ENCODE measurements at regions not wholly inside any gene's neighbourhood (a gene's known extent, or its start where the extent isn't known, plus 50 kb on each side); places are given as distances from the start of the nearest gene placed in this dataset.
"Not testable (repeated sequence)": the region's sequence is repeated elsewhere in the genome, so short reads cannot be mapped to it uniquely, and the experiment has no call there.

DNA sequence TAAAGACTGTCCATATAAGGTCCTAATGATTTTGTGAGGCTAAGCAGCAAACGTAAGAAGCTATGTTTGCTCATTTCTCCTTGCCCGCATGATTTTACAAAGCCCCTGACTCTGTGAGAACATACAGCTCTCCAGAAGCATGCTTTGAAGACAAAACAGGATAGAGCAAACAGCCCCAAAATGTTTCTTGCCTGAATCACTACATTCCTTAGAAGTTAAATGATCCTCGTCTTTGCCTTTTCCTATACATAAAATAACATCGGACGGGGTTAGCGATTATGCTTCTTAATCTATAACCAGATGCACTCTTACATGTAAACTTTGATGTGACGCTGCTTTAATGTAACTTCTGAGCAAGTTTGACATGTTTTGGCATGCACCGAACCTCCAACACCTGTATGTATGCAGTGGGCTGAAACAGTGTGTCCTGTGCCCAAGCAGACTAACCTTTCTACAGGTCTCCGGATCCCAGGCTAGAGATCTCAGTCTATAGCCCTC is 353.7 kb downstream of the CETN3 start:
- H4K20me1 ChIP-seq = no peaks in the 10 kb centered on the region
- no peak overlapping the region for H3K27ac ChIP-seq
- no peaks in the 10 kb centered on the region for H3K36me3 ChIP-seq
- no peaks in the 10 kb centered on the region for H3K27me3 ChIP-seq
- H3K4me2 ChIP-seq = no peak overlapping the region
- H3K4me3 ChIP-seq = no peak overlapping the region
- H3K4me1 ChIP-seq = no peaks in the 10 kb centered on the region
- TF ChIP-seq Cebpa-rat (IDR thresholded peaks at IDR 0.05) = no peak
- H3K9me3 ChIP-seq = no peaks in the 10 kb centered on the region
- no peak overlapping the region for H3K9ac ChIP-seq

DNA sequence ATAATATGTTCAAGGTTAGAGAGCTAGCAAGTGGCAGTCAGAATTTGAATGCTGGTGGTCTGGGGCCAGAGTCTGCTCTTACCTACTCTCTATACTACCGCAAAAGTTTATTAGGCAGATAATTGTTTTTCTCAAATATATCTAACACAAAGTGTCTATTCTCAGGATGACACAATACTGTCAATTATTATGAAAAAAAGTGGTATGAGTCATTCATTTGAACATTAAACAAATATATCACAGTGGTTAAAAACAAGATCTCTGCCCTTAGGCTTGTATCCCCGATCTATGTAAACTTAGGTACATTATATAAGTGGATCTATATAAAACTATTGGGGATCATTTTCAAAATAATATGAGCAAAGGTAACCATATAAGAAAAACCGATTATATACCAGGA is 354.9 kb downstream of the CETN3 start:
- TF ChIP-seq Cebpa-rat (IDR thresholded peaks at IDR 0.05) = no peak
- Histone ChIP-seq H3K36me3 (no peaks in the 10 kb centered on the region), H3K9me3 (no peaks in the 10 kb centered on the region), H3K4me2 (no peak overlapping the region), H3K4me3 (no peak overlapping the region), H3K9ac (no peak overlapping the region), H3K27ac (no peak overlapping the region), H3K4me1 (no peaks in the 10 kb centered on the region), H3K27me3 (no peaks in the 10 kb centered on the region), H4K20me1 (no peaks in the 10 kb centered on the region)

DNA sequence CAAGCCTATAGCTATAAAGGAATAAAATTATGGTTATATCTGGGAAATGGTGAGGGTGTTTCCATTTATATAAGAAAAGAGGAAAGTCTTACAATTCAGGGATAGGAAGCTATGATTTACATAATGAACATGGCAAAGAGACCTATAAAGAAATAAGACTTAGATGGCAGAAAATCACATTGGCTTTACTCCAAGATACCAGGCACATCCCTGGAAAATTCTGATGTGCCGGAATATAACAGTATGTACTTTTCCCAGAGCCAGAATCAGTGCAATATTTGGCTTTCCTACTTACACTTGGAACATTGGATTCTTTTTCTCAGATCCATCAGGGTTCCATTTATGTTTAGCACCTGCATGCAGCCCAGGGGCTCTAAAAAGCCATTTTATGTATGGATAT is 357.8 kb downstream of the CETN3 start:
- H3K36me3 ChIP-seq = no peaks in the 10 kb centered on the region
- H3K9ac ChIP-seq = no peak overlapping the region
- H4K20me1 ChIP-seq = no peaks in the 10 kb centered on the region
- H3K4me3 ChIP-seq = no peak overlapping the region
- H3K9me3 ChIP-seq = no peaks in the 10 kb centered on the region
- TF ChIP-seq Cebpa-rat (IDR thresholded peaks at IDR 0.05) = no peak
- H3K27me3 ChIP-seq = no peaks in the 10 kb centered on the region
- no peak overlapping the region for H3K27ac ChIP-seq
- H3K4me2 ChIP-seq = no peak overlapping the region
- no peaks in the 10 kb centered on the region for H3K4me1 ChIP-seq

DNA sequence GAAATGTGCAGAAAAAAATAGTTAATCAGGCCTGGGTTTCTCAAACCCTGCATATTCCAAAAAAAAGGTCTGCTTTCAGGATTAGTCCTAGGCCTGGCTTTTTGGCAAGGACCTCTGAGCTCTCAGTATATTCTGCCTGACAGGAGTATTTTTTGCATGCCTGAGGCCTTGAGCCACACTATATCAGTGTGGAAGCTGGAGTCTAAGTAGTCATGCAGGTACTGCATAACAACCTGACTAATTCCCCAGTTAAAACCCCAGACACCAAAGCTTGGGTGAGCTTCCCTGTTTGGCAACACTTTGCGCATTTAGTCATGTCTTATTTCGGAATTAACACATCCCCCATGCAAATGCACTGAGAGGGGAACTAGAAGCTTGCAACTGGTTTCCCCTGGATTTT is 359.5 kb downstream of the CETN3 start:
- Histone ChIP-seq H4K20me1 (no peaks in the 10 kb centered on the region), H3K27me3 (no peaks in the 10 kb centered on the region), H3K9ac (no peak overlapping the region), H3K9me3 (no peaks in the 10 kb centered on the region; the same call in 1 of the 2 replicates), H3K4me1 (no peaks in the 10 kb centered on the region), H3K4me2 (no peak overlapping the region), H3K27ac (no peak overlapping the region), H3K36me3 (no peaks in the 10 kb centered on the region), H3K4me3 (no peak overlapping the region)
- no peak for TF ChIP-seq Cebpa-rat (IDR thresholded peaks at IDR 0.05)

DNA sequence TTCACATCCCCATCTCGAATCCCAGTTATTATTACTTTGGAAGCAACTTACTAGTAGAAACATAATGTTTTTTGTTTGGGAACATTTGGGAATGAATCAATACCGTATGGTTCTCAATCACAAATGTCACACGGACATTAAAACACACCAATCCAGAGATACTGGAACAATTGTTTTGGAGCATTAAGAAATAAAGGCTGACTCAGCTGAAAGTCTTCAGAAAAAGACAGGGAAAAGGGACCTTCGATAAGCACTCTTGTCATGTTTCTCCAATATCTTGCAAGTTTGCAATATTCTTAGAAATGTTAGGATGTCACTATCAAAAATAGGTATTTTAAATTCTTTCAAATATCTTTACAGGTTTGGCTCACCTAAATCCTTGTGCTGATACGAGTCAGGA is 362.4 kb downstream of the CETN3 start:
- no peaks in the 10 kb centered on the region for H3K36me3 ChIP-seq
- no peaks in the 10 kb centered on the region for H3K4me1 ChIP-seq
- peaks cover 6% of the 10 kb centered on the region; the same call in 1 of the 2 replicates for H3K9me3 ChIP-seq
- H3K9ac ChIP-seq = no peak overlapping the region
- no peak overlapping the region for H3K27ac ChIP-seq
- TF ChIP-seq Cebpa-rat (IDR thresholded peaks at IDR 0.05) = no peak
- no peak overlapping the region for H3K4me2 ChIP-seq
- no peaks in the 10 kb centered on the region for H4K20me1 ChIP-seq
- H3K27me3 ChIP-seq = no peaks in the 10 kb centered on the region
- H3K4me3 ChIP-seq = no peak overlapping the region

DNA sequence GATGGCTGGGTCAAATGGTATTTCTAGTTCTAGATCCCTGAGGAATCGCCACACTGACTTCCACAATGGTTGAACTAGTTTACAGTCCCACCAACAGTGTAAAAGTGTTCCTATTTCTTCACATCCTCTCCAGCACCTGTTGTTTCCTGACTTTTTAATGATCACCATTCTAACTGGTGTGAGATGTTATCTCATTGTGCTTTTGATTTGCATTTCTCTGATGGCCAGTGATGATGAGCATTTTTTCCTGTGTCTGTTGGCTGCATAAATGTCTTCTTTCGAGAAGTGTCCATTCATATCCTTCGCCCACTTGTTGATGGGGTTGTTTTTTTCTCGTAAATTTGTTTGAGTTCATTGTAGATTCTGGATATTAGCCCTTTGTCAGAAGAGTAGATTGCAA is 369.5 kb downstream of the CETN3 start:
- H3K9me3 ChIP-seq, H3K9ac ChIP-seq, H3K4me2 ChIP-seq, H3K27me3 ChIP-seq, H3K36me3 ChIP-seq, H3K4me3 ChIP-seq, H4K20me1 ChIP-seq, H3K27ac ChIP-seq, H3K4me1 ChIP-seq: not testable (repeated sequence)

DNA sequence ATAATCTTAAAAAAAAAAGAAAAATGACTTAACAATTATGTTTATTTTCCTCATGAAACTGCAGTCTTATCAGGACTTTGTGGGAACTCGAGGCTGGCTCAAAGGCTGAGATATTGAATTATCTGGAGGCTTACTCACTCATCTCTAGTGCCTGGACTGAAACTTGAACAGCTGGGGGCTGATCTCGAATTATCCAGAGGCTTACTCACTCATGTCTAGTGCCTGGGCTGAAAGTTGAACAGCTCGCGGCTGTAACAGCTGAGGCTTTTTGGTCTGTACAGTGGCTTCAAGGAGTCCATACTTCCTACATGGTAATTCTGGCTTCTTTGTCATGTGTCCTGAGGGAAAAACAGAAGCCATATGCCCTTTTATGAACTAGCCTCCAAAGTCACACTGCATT is 371.9 kb downstream of the CETN3 start:
- H3K4me3 ChIP-seq = no peak overlapping the region
- no peaks in the 10 kb centered on the region for H3K27me3 ChIP-seq
- 0 out of 2 replicates have a peak, but pooled peaks cover 4% of the 10 kb centered on the region for H3K9me3 ChIP-seq
- H3K27ac ChIP-seq = no peak overlapping the region
- TF ChIP-seq Cebpa-rat (IDR thresholded peaks at IDR 0.05) = no peak
- no peaks in the 10 kb centered on the region for H4K20me1 ChIP-seq
- H3K4me1 ChIP-seq = no peaks in the 10 kb centered on the region
- no peak overlapping the region for H3K4me2 ChIP-seq
- no peak overlapping the region for H3K9ac ChIP-seq
- H3K36me3 ChIP-seq = no peaks in the 10 kb centered on the region

DNA sequence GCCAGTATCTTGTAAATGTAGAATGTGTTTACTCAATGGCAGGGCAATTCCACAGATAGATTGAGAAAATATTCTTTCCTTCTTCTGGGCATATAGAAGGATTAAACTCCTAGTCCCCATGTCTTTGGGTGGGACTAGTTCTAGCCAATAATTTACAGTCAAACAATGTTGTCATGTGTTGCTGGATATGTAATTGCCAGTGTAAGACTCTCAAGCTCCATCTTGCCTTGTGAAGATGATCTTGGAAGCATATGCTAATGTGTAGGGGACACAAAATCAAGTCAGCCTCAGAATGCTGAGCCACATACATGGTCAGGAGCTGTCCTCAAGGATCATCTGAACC is 386.9 kb downstream of the CETN3 start:
- Histone ChIP-seq H3K4me2 (no peak overlapping the region), H3K4me3 (no peak overlapping the region), H3K4me1 (no peaks in the 10 kb centered on the region), H3K9ac (no peak overlapping the region), H3K36me3 (no peaks in the 10 kb centered on the region), H4K20me1 (no peaks in the 10 kb centered on the region), H3K27me3 (no peaks in the 10 kb centered on the region), H3K27ac (no peak overlapping the region), H3K9me3 (no peaks in the 10 kb centered on the region)
- TF ChIP-seq Cebpa-rat (IDR thresholded peaks at IDR 0.05) = no peak

DNA sequence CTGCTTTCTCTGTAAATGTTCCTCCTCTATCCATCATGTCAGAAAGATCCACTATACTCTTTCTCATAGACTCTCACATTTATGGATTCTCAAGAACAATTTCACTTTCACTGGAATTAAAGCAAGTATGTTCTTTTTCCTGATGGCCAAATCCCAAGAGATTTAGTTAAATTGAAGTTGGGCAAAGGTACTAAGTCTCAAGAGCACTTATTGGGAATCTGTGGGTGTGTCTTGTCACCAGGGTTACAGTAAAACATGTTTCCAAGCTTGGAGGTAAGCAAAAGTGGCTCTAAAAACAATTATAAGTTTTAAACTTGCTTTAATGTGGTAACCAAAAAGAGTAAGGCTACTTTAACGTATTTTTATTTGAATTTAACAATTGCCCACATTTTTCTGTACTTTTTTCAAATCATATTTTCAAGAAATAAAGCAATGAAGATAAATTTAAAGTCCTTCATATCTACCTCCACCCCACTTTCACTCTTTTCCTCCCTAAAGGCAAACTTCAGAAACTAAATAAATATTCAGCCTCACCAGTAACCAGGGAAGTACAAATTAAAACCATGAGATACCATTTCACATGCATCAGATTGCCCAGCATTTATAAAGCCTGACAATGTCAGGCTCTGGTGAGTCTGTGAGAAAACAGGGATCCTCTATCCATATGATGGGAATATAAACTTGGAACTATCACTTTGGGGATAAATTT is 387.4 kb downstream of the CETN3 start:
- no peak for TF ChIP-seq Cebpa-rat (IDR thresholded peaks at IDR 0.05)
- no peak overlapping the region for H3K4me2 ChIP-seq

DNA sequence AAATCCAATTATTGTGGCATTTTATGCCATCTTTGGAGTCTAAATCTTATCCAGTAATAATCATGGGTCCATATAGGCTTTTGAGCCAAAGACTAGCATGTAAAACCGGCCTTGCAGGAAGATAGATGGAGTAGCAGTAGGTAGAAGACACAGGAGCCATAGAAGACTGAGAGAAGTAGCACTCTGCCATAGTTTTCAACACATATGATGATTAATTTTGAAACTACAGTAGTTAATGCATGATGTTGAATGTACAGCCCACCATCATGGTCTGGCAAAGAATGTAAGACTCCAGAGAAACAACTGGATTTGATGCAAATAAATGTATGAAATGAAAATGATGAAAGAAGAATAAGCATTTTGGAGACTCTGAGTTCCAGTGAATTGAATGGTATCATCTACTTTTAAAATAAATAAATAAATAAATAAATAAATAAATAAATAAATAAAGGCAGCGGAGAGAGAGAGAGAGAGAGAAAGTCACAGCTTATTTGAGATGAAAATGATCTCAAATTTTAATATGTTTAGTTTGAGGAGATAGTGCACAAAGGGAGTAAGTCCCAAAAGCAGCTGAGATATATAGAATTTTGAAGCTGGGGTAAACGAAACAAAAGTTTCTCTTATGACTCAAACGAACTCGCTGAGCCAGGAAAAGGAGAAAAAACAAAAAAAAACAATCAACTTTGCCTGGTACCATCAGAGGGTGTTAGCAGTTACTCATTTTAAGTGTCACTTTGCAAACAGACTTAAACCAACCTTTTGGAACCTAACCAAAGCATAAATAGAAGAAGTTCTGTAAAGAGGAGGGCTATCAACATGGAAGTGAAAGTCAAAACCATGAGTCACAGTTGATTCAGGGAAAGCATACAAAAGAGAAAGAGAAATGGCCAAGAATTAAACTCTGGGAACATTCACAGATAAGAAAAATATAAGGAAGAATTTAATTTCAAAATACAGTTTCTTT is 388.7 kb downstream of the CETN3 start:
- Histone ChIP-seq H3K9me3 (no peaks in the 10 kb centered on the region), H3K4me2 (no peak overlapping the region), H3K4me3 (no peak overlapping the region), H4K20me1 (no peaks in the 10 kb centered on the region), H3K27me3 (no peaks in the 10 kb centered on the region), H3K27ac (no peak overlapping the region), H3K4me1 (no peaks in the 10 kb centered on the region), H3K9ac (no peak overlapping the region), H3K36me3 (no peaks in the 10 kb centered on the region)
- no peak for TF ChIP-seq Cebpa-rat (IDR thresholded peaks at IDR 0.05)

More for the DNA sequence above, 387.4 kb downstream of the CETN3 start:
- Histone ChIP-seq H3K27ac (no peak overlapping the region), H4K20me1 (no peaks in the 10 kb centered on the region), H3K9me3 (no peaks in the 10 kb centered on the region), H3K4me1 (no peaks in the 10 kb centered on the region), H3K27me3 (no peaks in the 10 kb centered on the region), H3K36me3 (no peaks in the 10 kb centered on the region), H3K4me3 (no peak overlapping the region), H3K9ac (no peak overlapping the region)
